ENCODE measurements at regions not wholly inside any gene's neighbourhood (a gene's known extent, or its start where the extent isn't known, plus 50 kb on each side); places are given as distances from the start of the nearest gene placed in this dataset.

DNA sequence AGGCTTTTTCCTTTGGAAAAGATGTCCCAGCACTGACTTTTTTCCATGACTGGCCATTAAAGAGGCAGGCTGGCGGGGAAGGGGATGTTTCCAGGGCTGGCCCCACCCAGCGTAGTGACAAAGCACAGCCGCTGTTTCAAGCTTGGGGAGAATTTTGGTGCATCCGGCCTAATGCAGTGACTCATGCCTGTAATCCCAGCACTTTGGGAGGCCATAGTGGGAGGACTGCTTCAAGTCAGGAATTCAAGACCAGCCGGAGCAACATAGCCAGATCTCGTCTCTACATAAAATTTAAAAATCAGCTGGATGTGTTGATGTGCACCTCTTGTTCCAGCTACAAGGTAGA is 78.0 kb upstream of the SH3BP4 start:
- peaks cover 0 to 7% of the 10 kb centered on the region in 2 experiments; a peak in 1 of 3 replicates for H3K36me3 ChIP-seq (ENCODE audit: control insufficient read depth in 2 of 2, insufficient read depth in 1 of 2, low read length in 2 of 2)
- POLR2A ChIA-PET = no interaction called here
- no peaks in the 10 kb centered on the region for H3K9me3 ChIP-seq (ENCODE audit: control insufficient read depth, insufficient read depth, low read depth, low read length)
- CTCF ChIA-PET = interaction anchor here (0.7 kb wide), 1 partner anchor 23 kb away, joined by 3 read pairs; no protein-coding TSS in a partner anchor
- H3K4me1 ChIP-seq (ENCODE audit: control insufficient read depth, insufficient read depth, low read length) = no peaks in the 10 kb centered on the region
- TF ChIP-seq GLI2 (tag by site-specific recombination; IDR thresholded peaks at IDR 0.05; ENCODE audit: borderline replicate concordance, low read depth) (no peak), GLIS2 (tag by site-specific recombination; IDR thresholded peaks at IDR 0.05) (no peak), ZNF571 (tag by site-specific recombination; IDR thresholded peaks at IDR 0.05) (no peak), ZNF48 (tag by site-specific recombination; IDR thresholded peaks at IDR 0.05) (no peak), RBAK (tag by site-specific recombination; IDR thresholded peaks at IDR 0.05) (no peak), ZNF155 (tag by site-specific recombination; IDR thresholded peaks at IDR 0.05) (no peak), ZNF19 (tag by site-specific recombination; IDR thresholded peaks at IDR 0.05; ENCODE audit: low read depth) (no peak), YY2 (tag by site-specific recombination; IDR thresholded peaks at IDR 0.05) (no peak), ZNF837 (tag by site-specific recombination; IDR thresholded peaks at IDR 0.05) (no peak), GLIS1 (tag by site-specific recombination; IDR thresholded peaks at IDR 0.05) (no peak), ZNF600 (tag by site-specific recombination; IDR thresholded peaks at IDR 0.05) (no peak), ZNF426 (tag by site-specific recombination; IDR thresholded peaks at IDR 0.05) (no peak), ZNF544 (tag by site-specific recombination; IDR thresholded peaks at IDR 0.05) (no peak), ZNF626 (tag by site-specific recombination; IDR thresholded peaks at IDR 0.05) (no peak)
- TF ChIP-seq, protein P1, sequence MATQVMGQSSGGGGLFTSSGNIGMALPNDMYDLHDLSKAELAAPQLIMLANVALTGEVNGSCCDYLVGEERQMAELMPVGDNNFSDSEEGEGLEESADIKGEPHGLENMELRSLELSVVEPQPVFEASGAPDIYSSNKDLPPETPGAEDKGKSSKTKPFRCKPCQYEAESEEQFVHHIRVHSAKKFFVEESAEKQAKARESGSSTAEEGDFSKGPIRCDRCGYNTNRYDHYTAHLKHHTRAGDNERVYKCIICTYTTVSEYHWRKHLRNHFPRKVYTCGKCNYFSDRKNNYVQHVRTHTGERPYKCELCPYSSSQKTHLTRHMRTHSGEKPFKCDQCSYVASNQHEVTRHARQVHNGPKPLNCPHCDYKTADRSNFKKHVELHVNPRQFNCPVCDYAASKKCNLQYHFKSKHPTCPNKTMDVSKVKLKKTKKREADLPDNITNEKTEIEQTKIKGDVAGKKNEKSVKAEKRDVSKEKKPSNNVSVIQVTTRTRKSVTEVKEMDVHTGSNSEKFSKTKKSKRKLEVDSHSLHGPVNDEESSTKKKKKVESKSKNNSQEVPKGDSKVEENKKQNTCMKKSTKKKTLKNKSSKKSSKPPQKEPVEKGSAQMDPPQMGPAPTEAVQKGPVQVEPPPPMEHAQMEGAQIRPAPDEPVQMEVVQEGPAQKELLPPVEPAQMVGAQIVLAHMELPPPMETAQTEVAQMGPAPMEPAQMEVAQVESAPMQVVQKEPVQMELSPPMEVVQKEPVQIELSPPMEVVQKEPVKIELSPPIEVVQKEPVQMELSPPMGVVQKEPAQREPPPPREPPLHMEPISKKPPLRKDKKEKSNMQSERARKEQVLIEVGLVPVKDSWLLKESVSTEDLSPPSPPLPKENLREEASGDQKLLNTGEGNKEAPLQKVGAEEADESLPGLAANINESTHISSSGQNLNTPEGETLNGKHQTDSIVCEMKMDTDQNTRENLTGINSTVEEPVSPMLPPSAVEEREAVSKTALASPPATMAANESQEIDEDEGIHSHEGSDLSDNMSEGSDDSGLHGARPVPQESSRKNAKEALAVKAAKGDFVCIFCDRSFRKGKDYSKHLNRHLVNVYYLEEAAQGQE (tag by site-specific recombination; IDR thresholded peaks at IDR 0.05) = no peak
- TF ChIP-seq, protein P2, sequence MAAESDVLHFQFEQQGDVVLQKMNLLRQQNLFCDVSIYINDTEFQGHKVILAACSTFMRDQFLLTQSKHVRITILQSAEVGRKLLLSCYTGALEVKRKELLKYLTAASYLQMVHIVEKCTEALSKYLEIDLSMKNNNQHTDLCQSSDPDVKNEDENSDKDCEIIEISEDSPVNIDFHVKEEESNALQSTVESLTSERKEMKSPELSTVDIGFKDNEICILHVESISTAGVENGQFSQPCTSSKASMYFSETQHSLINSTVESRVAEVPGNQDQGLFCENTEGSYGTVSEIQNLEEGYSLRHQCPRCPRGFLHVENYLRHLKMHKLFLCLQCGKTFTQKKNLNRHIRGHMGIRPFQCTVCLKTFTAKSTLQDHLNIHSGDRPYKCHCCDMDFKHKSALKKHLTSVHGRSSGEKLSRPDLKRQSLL (tag by site-specific recombination; IDR thresholded peaks at IDR 0.05) = no peak
- TF ChIP-seq, protein P3, sequence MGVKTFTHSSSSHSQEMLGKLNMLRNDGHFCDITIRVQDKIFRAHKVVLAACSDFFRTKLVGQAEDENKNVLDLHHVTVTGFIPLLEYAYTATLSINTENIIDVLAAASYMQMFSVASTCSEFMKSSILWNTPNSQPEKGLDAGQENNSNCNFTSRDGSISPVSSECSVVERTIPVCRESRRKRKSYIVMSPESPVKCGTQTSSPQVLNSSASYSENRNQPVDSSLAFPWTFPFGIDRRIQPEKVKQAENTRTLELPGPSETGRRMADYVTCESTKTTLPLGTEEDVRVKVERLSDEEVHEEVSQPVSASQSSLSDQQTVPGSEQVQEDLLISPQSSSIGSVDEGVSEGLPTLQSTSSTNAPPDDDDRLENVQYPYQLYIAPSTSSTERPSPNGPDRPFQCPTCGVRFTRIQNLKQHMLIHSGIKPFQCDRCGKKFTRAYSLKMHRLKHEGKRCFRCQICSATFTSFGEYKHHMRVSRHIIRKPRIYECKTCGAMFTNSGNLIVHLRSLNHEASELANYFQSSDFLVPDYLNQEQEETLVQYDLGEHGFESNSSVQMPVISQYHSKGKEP (tag by site-specific recombination; IDR thresholded peaks at IDR 0.05) = no peak
- H3K27ac ChIP-seq (ENCODE audit: extremely low read depth, low read depth, low read length) = no peak overlapping the region
- no peak overlapping the region for H3K4me3 ChIP-seq (ENCODE audit: low read depth, low read length)

DNA sequence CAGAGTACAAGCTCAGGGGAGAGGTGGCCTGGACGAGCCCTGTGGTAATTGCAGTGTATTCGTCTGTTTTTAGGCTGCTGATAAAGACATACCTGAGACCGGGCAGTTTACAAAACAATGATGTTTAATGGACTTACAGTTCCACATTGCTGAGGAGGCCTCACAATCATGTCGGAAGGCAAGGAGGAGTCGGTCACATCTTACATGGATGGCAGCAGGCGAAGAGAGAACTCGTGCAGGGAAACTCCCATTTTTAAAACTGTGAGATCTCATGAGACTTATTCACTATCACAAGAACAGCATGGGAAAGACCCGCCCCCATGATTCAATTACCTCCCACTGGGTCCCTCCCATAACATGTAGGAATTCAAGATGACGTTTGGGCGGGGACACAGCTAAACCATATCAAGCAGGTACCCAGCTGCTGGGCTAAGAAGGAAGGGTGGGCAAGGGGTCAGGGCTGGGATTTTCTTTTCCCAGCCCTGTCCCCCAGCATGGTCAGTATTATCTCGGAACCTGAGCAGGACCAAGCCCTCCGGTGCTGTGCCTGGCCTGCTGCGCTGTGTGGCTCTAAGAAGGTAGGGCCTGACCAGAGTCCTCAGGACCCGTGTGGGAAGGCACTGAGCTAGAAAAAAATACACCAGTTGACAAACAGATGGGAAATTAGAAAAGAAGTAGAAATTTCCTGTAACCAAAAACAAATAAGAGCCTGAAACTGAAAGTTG is 78.6 kb upstream of the SH3BP4 start:
- H3K27ac ChIP-seq (ENCODE audit: extremely low read depth, low read depth, low read length) = no peak overlapping the region
- H3K4me3 ChIP-seq (ENCODE audit: low read depth, low read length) = no peak overlapping the region
- H3K4me1 ChIP-seq (ENCODE audit: control insufficient read depth, insufficient read depth, low read length) = no peaks in the 10 kb centered on the region
- H3K9me3 ChIP-seq (ENCODE audit: control insufficient read depth, insufficient read depth, low read depth, low read length) = no peaks in the 10 kb centered on the region
- CTCF ChIA-PET = interaction anchor here (0.7 kb wide), 1 partner anchor 22 kb away, joined by 3 read pairs; no protein-coding TSS in a partner anchor
- H3K36me3 ChIP-seq (ENCODE audit: control insufficient read depth in 2 of 2, insufficient read depth in 1 of 2, low read length in 2 of 2) = peaks cover 0 to 7% of the 10 kb centered on the region in 2 experiments; a peak in 1 of 3 replicates
- POLR2A ChIA-PET = no interaction called here
- peak; percentile 74 for TF ChIP-seq SETDB1 (IDR thresholded peaks at IDR 0.05; ENCODE audit: insufficient read length, low read length)
- TF ChIP-seq SP2 (tag by site-specific recombination; IDR thresholded peaks at IDR 0.05) = no peak

Measured in HEK293 (cell line).